Testis (tissue), 2 donors: ENCODE measurements at regions not wholly inside any gene's neighbourhood (a gene's known extent, or its start where the extent isn't known, plus 50 kb on each side); places are given as distances from the start of the nearest gene placed in this dataset.

Source experiments
- CTCF ChIP-seq, 3 experiments: fragments of 450-650 bp in 2 of 3; fragments of 200-600 bp in 1 of 3; sonication (generic) in 1 of 3; IDR thresholded peaks; one replicate each; pipeline ENCODE4 v1.5.1; 2016 to 2019; ENCODE audit warnings: antibody characterized with exemption in 3 of 3, mild to moderate bottlenecking in 2 of 3, moderate library complexity in 1 of 3
- POLR2A ChIP-seq: fragments of 450-650 bp; IDR thresholded peaks from one replicate; pipeline ENCODE4 v1.6.1; 2017; ENCODE audit warnings: antibody characterized with exemption, mild to moderate bottlenecking, moderate library complexity

GRCh38 chr5:25516141-25516540, 871.4 kb upstream of the CDH10 start:
- TF ChIP-seq CTCF (IDR thresholded peaks at IDR 0.05) (no peak), POLR2A (no peak)
